Activated T-cell treated with anti-CD3 and anti-CD28 coated beads, Interleukin-2, amount 50 U/mL, for 4 hours (primary cell): ENCODE measurements at regions not wholly inside any gene's neighbourhood (a gene's known extent, or its start where the extent isn't known, plus 50 kb on each side); places are given as distances from the start of the nearest gene placed in this dataset.

ENCODE experiments used
- ATAC-seq, 2 donors: fragments of 200-7000 bp; cut with Tn5 transposase; one replicate each; pipeline ENCODE4 v1.10.0; 2021
- DNase-seq: peaks from one replicate; pipeline ENCODE4 v3.0.0-alpha.2; 2020
- H3K27me3 Mint-ChIP-seq: one replicate; pipeline ENCODE4 v1.8.0; 2021; ENCODE audit warnings: low read depth, mixed read lengths
- H3K36me3 Mint-ChIP-seq: one replicate; pipeline ENCODE4 v1.8.0; 2022; ENCODE audit warnings: mixed read lengths; ENCODE audit not compliant: insufficient read depth
- H3K4me1 Mint-ChIP-seq: one replicate; pipeline ENCODE4 v1.8.0; 2021; ENCODE audit warnings: low read depth, mixed read lengths
- H3K4me3 Mint-ChIP-seq: one replicate; pipeline ENCODE4 v1.8.0; 2021; ENCODE audit warnings: mild to moderate bottlenecking, moderate library complexity, mixed read lengths
- H3K9me3 Mint-ChIP-seq: one replicate; pipeline ENCODE4 v1.8.0; 2021; ENCODE audit warnings: mixed read lengths

DNA sequence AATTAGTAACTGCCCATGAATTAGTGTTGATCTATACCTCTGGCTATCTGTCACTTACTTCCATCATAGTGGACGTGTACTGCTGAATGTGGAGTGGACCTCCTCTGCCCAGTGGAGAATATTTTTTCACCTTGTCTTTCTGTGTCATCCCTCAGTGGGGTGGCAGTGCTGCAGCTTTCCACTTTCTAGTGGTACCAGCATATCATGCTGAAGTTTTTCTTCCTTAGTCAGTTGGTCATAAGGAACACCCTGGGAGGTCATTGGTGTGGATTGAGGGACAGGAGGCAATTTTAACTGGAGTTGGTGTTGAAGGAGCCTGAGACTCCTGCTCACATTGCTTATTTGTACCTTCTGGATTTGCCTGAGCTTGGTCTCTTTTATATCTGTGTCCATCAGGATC lies 151.7 kb upstream of the ANKH start:
- DNase-seq (no peak), ATAC-seq (no peak)
- H3K4me3 Mint-ChIP-seq: no peak overlapping the region
- no peaks in the 10 kb centered on the region for H3K36me3 Mint-ChIP-seq
- no peaks in the 10 kb centered on the region for H3K4me1 Mint-ChIP-seq
- H3K27me3 Mint-ChIP-seq: peaks cover 25% of the 10 kb centered on the region
- no peaks in the 10 kb centered on the region for H3K9me3 Mint-ChIP-seq

DNA sequence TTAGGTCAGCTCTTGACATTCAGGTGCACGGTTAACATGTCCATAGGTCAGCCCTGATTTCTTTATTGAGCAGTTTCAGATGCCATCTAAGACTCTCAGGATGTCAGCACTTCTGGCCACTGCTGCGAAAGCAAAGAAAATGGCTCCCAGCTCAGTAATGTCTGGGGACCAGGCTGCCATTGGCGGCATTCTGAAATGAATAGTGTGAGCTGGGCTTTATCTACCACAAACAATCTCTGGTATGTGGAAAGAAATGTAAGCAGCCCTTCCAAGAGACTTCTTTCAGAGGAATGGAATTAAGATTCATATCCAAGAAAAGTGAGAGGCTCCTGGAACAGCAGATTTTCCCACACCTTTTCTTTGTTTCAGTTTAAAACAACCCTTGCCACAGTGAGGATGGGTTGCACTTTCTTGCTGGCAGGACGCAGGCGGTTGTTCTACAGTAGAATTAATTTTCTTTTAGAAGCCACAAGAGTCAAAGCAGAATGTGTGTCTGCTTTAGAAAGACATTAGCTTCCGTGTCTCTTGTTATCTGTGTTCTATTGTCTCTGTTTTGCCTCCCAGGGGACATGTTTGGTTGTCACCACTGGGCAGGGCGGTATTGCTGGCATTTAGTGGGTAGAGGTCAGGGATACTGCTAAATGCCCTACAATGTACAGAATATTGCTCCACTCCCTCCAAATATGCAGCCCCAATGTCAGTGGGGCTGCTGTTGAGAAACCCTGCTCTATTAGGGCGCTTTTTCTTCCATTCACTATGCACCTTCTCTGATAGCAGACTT lies 149.9 kb upstream of the ANKH start:
- DNase-seq (no peak), ATAC-seq (no peak)
- peaks cover 16% of the 10 kb centered on the region for H3K27me3 Mint-ChIP-seq
- H3K9me3 Mint-ChIP-seq: no peaks in the 10 kb centered on the region
- H3K36me3 Mint-ChIP-seq: no peaks in the 10 kb centered on the region
- H3K4me1 Mint-ChIP-seq: no peaks in the 10 kb centered on the region
- H3K4me3 Mint-ChIP-seq: no peak overlapping the region

DNA sequence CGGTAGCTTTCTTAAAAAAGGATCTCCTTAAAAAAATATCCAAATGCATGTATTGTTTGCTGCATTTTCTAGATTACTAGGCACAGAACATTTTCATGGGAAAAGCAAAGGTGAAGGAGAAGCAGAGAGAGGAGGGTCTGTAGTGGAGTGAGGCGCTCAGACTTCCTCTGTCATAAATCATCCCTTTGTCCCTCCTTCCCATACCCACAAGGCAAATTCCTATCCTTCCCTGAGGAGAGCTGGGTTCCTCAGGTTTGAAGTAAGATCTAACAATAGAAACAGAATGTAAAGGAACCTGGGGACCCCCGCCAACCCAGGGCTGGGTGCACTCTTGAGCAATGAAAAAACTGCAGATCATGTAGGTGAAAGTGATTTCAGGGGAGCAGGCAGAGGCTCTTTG lies 149.2 kb upstream of the ANKH start:
- no peaks in the 10 kb centered on the region for H3K9me3 Mint-ChIP-seq
- H3K36me3 Mint-ChIP-seq: no peaks in the 10 kb centered on the region
- no peak for DNase-seq
- ATAC-seq: no peak
- peaks cover 16% of the 10 kb centered on the region for H3K27me3 Mint-ChIP-seq
- no peak overlapping the region for H3K4me3 Mint-ChIP-seq
- no peaks in the 10 kb centered on the region for H3K4me1 Mint-ChIP-seq

DNA sequence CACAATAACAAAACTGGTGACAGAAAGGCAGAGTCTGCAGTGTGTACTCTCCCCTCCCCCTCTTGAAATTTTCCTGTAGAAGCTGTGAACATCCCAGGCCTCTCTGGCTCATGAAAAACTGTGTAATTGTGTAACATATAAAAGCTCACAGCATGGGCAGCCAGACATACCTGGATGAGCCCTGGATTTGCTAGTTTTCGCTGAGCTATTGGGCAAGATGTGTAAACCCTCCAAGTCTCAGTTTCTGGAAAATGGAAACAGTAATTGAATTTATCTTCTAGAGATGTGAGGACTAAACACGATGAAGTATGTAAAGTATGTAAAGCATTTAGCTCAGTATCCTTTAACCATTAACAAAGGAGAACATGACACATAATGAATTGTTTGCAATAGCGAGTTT lies 143.2 kb upstream of the ANKH start:
- H3K36me3 Mint-ChIP-seq: no peaks in the 10 kb centered on the region
- no peak overlapping the region for H3K4me3 Mint-ChIP-seq
- H3K4me1 Mint-ChIP-seq: no peaks in the 10 kb centered on the region
- H3K27me3 Mint-ChIP-seq: no peaks in the 10 kb centered on the region
- H3K9me3 Mint-ChIP-seq: no peaks in the 10 kb centered on the region
- ATAC-seq (no peak), DNase-seq (no peak)

DNA sequence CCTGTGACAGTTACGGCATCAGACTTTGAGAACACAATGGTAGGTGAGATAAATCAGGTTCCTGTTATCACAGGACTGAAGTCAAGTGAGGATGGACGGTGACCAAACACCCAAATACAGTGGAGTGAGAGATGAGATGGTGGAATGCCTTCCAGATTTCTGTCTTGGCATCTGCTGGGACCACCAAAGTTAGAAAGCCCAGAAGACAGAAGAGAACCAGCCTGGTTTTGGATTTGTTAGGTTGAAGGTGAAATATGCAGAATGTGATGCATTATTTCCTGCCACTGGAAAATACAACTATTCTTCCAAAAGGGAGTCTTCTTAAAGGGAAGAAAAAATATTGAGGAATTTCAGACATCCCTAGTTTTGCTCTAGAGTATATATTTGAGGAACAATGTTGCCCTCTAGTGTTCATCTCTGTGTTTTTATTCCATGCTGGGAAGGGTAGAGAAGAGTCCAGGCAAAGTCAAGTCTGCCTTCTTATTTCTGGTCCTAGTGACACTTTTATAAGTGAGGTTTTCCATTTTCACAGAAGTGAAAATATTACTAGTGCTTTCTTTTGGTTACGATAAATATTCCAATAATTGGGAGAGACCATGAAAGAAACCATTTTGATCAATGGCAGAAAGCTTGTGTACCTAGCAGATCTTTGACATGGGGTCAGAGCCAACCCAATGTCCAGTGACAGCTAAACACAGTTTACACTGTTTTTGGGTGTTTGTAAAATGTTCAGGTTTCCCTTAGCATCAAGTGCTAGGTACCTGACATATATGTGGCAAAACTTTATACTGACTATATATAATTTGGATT lies 142.3 kb upstream of the ANKH start:
- DNase-seq: no peak
- no peaks in the 10 kb centered on the region for H3K27me3 Mint-ChIP-seq

DNA sequence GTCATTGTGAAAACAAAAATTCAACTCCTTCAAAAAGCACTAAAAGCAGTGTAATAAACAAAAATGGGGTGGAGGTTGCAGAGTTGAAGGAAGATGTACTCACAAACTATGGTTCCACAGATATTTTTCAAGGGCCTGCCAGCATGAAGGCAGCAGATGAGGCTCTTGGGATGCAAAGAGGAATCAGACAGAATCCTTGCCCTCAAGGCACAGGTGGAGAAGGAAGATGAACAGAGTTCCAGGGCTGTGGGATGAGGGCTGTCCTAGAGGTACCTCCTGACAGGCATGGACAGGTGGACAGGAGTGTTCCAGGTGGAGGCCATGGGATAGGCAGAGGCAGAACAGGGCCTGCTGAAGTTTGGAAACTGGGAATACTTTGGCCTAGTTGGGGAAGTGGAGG lies 140.5 kb upstream of the ANKH start:
- H3K4me3 Mint-ChIP-seq: no peak overlapping the region
- no peaks in the 10 kb centered on the region for H3K27me3 Mint-ChIP-seq
- no peaks in the 10 kb centered on the region for H3K9me3 Mint-ChIP-seq
- H3K36me3 Mint-ChIP-seq: no peaks in the 10 kb centered on the region
- DNase-seq: no peak
- ATAC-seq: no peak
- H3K4me1 Mint-ChIP-seq: no peaks in the 10 kb centered on the region

More for the DNA sequence above, 142.3 kb upstream of the ANKH start:
- Mint-ChIP-seq H3K4me1 (no peaks in the 10 kb centered on the region), H3K9me3 (no peaks in the 10 kb centered on the region), H3K36me3 (no peaks in the 10 kb centered on the region), H3K4me3 (no peak overlapping the region)
- ATAC-seq: peak in 1 of 2 donors; percentile 40

DNA sequence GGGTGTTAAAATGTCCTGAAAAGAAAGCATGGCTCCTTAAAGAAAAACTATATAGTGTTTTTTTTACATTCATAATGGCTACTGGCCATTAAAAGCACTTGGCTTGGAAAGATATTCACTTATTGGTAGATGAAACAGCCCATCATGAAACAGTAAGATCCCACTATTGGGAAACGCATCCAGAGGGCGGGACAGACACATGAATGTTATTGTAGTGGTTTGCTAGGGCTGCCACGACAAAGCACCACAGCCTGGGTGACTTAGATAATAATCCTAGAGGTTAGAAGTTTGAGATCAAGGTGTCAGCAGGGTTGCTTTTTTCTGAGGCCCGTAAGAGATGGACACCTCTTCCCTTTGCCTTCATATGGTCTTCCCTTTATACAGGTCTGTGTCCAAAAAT lies 139.4 kb upstream of the ANKH start:
- Mint-ChIP-seq H3K36me3 (no peaks in the 10 kb centered on the region), H3K9me3 (no peaks in the 10 kb centered on the region), H3K4me1 (no peaks in the 10 kb centered on the region), H3K27me3 (no peaks in the 10 kb centered on the region), H3K4me3 (no peak overlapping the region)
- DNase-seq (no peak), ATAC-seq (no peak)

DNA sequence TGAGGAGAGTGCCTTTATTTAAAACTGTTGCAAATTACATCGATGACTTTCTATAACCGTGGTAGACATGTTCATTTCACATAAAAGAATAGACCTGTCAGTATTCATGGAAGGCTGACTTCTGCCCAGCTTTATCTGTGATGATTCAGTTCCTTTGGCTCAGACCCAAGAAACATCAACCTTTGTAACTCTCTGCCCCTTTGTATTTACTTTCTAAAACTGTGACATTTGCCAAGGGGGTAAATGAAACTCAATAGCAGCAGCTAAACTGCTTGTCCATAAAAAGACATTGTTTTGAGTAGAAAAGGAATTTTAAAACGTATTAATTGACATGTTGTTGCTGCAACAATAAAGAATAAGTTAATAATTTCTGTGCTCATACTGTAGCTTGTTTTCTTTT lies 137.8 kb upstream of the ANKH start:
- Mint-ChIP-seq H3K4me3 (no peak overlapping the region), H3K9me3 (no peaks in the 10 kb centered on the region), H3K27me3 (no peaks in the 10 kb centered on the region), H3K4me1 (no peaks in the 10 kb centered on the region), H3K36me3 (no peaks in the 10 kb centered on the region)
- no peak for ATAC-seq
- no peak for DNase-seq

DNA sequence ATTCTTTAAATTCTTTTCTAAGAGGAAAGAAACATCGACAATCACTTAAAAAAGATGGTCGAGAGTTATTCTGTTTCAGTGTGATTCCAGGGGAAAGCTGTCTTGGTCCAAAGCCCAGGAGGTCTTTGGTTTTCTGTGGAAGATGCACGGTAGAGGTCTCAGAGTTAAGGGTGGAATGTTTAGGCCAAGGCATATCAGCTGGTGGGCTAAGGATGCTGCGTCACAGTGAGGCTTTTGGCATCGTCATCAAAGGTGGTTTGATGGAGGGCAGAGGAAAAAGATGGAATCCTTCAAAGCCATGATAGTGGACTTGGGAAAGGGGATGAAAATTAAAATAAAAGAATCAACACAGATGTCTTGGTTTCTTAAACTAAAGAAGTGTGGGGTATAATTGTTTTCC lies 137.3 kb upstream of the ANKH start:
- no peaks in the 10 kb centered on the region for H3K36me3 Mint-ChIP-seq
- no peaks in the 10 kb centered on the region for H3K9me3 Mint-ChIP-seq
- H3K27me3 Mint-ChIP-seq: no peaks in the 10 kb centered on the region
- no peaks in the 10 kb centered on the region for H3K4me1 Mint-ChIP-seq
- DNase-seq: no peak
- no peak for ATAC-seq
- H3K4me3 Mint-ChIP-seq: no peak overlapping the region

- no peaks in the 10 kb centered on the region for H3K27me3 Mint-ChIP-seq
- no peaks in the 10 kb centered on the region for H3K9me3 Mint-ChIP-seq
- no peak overlapping the region for H3K4me3 Mint-ChIP-seq
- no peaks in the 10 kb centered on the region for H3K36me3 Mint-ChIP-seq
- ATAC-seq: no peak
- DNase-seq: no peak
- no peaks in the 10 kb centered on the region for H3K4me1 Mint-ChIP-seq
These were observed 136.9 kb upstream of the ANKH start for GRCh38 chr5:15008476-15008875.

GRCh38 chr5:15007646-15008045 lies 136.1 kb upstream of the ANKH start:
- ATAC-seq (no peak), DNase-seq (no peak)
- no peaks in the 10 kb centered on the region for H3K36me3 Mint-ChIP-seq
- H3K27me3 Mint-ChIP-seq: peaks cover 2% of the 10 kb centered on the region
- H3K9me3 Mint-ChIP-seq: no peaks in the 10 kb centered on the region
- H3K4me3 Mint-ChIP-seq: no peak overlapping the region
- H3K4me1 Mint-ChIP-seq: no peaks in the 10 kb centered on the region

GRCh38 chr5:15004506-15004905 lies 132.9 kb upstream of the ANKH start:
- ATAC-seq (no peak), DNase-seq (no peak)
- no peaks in the 10 kb centered on the region for H3K36me3 Mint-ChIP-seq
- H3K9me3 Mint-ChIP-seq: no peaks in the 10 kb centered on the region
- no peaks in the 10 kb centered on the region for H3K4me1 Mint-ChIP-seq
- H3K4me3 Mint-ChIP-seq: no peak overlapping the region
- peaks cover 3% of the 10 kb centered on the region for H3K27me3 Mint-ChIP-seq

- peaks cover 3% of the 10 kb centered on the region for H3K9me3 Mint-ChIP-seq
- peak; percentile 86 to 94 for ATAC-seq
- H3K27me3 Mint-ChIP-seq: peaks cover 5% of the 10 kb centered on the region
- peak; percentile 46 for DNase-seq
- H3K4me1 Mint-ChIP-seq: no peaks in the 10 kb centered on the region
- no peaks in the 10 kb centered on the region for H3K36me3 Mint-ChIP-seq
- H3K4me3 Mint-ChIP-seq: no peak overlapping the region
These were observed 131.9 kb upstream of the ANKH start for GRCh38 chr5:15003511-15003920.

DNA sequence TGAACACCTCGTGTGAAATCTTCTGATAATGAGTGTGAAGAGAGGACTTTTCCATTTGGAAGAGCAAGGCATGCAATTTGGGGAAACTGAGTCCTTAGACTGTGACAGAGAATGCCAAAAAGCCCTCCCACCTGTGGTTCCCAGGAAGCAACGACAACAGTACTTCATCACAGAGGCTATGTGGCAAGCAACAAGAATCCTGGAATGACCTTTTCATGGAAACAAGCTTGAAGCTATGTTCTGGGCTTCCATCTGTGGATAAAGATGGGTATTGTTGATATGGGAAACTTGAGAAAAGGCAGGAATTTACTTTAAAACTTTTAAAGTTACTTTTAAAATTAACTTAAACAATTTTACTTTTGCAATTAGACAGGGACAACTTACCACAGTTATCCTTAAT lies 131.2 kb upstream of the ANKH start:
- Mint-ChIP-seq H3K4me3 (no peak overlapping the region), H3K4me1 (peaks cover 2% of the 10 kb centered on the region), H3K36me3 (no peaks in the 10 kb centered on the region), H3K9me3 (peaks cover 9% of the 10 kb centered on the region), H3K27me3 (peaks cover 5% of the 10 kb centered on the region)
- ATAC-seq (no peak), DNase-seq (no peak)

- Mint-ChIP-seq H3K36me3 (no peaks in the 10 kb centered on the region), H3K4me3 (no peak overlapping the region), H3K9me3 (peaks cover 9% of the 10 kb centered on the region), H3K27me3 (peaks cover 5% of the 10 kb centered on the region), H3K4me1 (peaks cover 2% of the 10 kb centered on the region)
- no peak for ATAC-seq
- no peak for DNase-seq
These were observed 130.6 kb upstream of the ANKH start for GRCh38 chr5:15002173-15002572.
